ENCODE measurements at regions not wholly inside any gene's neighbourhood (a gene's known extent, or its start where the extent isn't known, plus 50 kb on each side); places are given as distances from the start of the nearest gene placed in this dataset.

- WGBS (ENCODE audit: insufficient coverage, insufficient read length) = no CpG with 5 or more reads among the region's 5 CpGs
- H3K27ac ChIP-seq (ENCODE audit: low read length) = no peak overlapping the region
- DNase-seq (ENCODE audit: low read depth, low spot score) = no peak
Measured at GRCh38 chr2:83594241-83595120, 864.6 kb downstream of the SUCLG1 start.

GRCh38 chr2:83587309-83587708 is 871.8 kb downstream of the SUCLG1 start:
- no peaks in the 10 kb centered on the region for H3K27me3 ChIP-seq (ENCODE audit: control insufficient read depth, insufficient read depth, low read length)
- H3K27ac ChIP-seq (ENCODE audit: low read length) = no peak overlapping the region
- no peak overlapping the region for H3K4me3 ChIP-seq (ENCODE audit: low read length)
- DNase-seq (ENCODE audit: low read depth, low spot score) = no peak
- no peaks in the 10 kb centered on the region for H3K9me3 ChIP-seq (ENCODE audit: control insufficient read depth, insufficient read depth, low read length)
- no peaks in the 10 kb centered on the region for H3K36me3 ChIP-seq (ENCODE audit: control insufficient read depth, insufficient read depth, low read length)
- 100% methylated on average over 1 of the region's 4 CpGs for WGBS (ENCODE audit: insufficient coverage, insufficient read length)
- no peaks in the 10 kb centered on the region for H3K4me1 ChIP-seq (ENCODE audit: control insufficient read depth, insufficient read depth, low read length)

More at GRCh38 chr2:83594241-83595120, 864.6 kb downstream of the SUCLG1 start:
- Histone ChIP-seq H3K27me3 (ENCODE audit: control insufficient read depth, insufficient read depth, low read length) (no peaks in the 10 kb centered on the region), H3K4me3 (ENCODE audit: low read length) (no peak overlapping the region), H3K9me3 (ENCODE audit: control insufficient read depth, insufficient read depth, low read length) (no peaks in the 10 kb centered on the region), H3K36me3 (ENCODE audit: control insufficient read depth, insufficient read depth, low read length) (no peaks in the 10 kb centered on the region), H3K4me1 (ENCODE audit: control insufficient read depth, insufficient read depth, low read length) (no peaks in the 10 kb centered on the region)

- no peaks in the 10 kb centered on the region for H3K36me3 ChIP-seq (ENCODE audit: control insufficient read depth, insufficient read depth, low read length)
- no peak for DNase-seq (ENCODE audit: low read depth, low spot score)
- no CpG with 5 or more reads among the region's 2 CpGs for WGBS (ENCODE audit: insufficient coverage, insufficient read length)
- H3K4me3 ChIP-seq (ENCODE audit: low read length) = no peak overlapping the region
- H3K4me1 ChIP-seq (ENCODE audit: control insufficient read depth, insufficient read depth, low read length) = no peaks in the 10 kb centered on the region
- H3K27ac ChIP-seq (ENCODE audit: low read length) = no peak overlapping the region
- H3K9me3 ChIP-seq (ENCODE audit: control insufficient read depth, insufficient read depth, low read length) = no peaks in the 10 kb centered on the region
- no peaks in the 10 kb centered on the region for H3K27me3 ChIP-seq (ENCODE audit: control insufficient read depth, insufficient read depth, low read length)
Measured at GRCh38 chr2:83585250-83585649, 873.8 kb downstream of the SUCLG1 start.

- no peak for DNase-seq (ENCODE audit: low read depth, low spot score)
- H3K27me3 ChIP-seq (ENCODE audit: control insufficient read depth, insufficient read depth, low read length) = no peaks in the 10 kb centered on the region
- no peaks in the 10 kb centered on the region for H3K4me1 ChIP-seq (ENCODE audit: control insufficient read depth, insufficient read depth, low read length)
- no peak overlapping the region for H3K27ac ChIP-seq (ENCODE audit: low read length)
- WGBS (ENCODE audit: insufficient coverage, insufficient read length) = no CpG with 5 or more reads among the region's 3 CpGs
- no peak overlapping the region for H3K4me3 ChIP-seq (ENCODE audit: low read length)
- H3K9me3 ChIP-seq (ENCODE audit: control insufficient read depth, insufficient read depth, low read length) = no peaks in the 10 kb centered on the region
- H3K36me3 ChIP-seq (ENCODE audit: control insufficient read depth, insufficient read depth, low read length) = no peaks in the 10 kb centered on the region
Measured at GRCh38 chr2:83584672-83585071, 874.4 kb downstream of the SUCLG1 start.

GRCh38 chr2:83582589-83582988 is 876.5 kb downstream of the SUCLG1 start:
- H3K36me3 ChIP-seq (ENCODE audit: control insufficient read depth, insufficient read depth, low read length) = no peaks in the 10 kb centered on the region
- DNase-seq (ENCODE audit: low read depth, low spot score) = no peak
- no peaks in the 10 kb centered on the region for H3K9me3 ChIP-seq (ENCODE audit: control insufficient read depth, insufficient read depth, low read length)
- no peaks in the 10 kb centered on the region for H3K27me3 ChIP-seq (ENCODE audit: control insufficient read depth, insufficient read depth, low read length)
- no peaks in the 10 kb centered on the region for H3K4me1 ChIP-seq (ENCODE audit: control insufficient read depth, insufficient read depth, low read length)
- WGBS (ENCODE audit: insufficient coverage, insufficient read length) = no CpG with 5 or more reads among the region's 4 CpGs
- no peak overlapping the region for H3K4me3 ChIP-seq (ENCODE audit: low read length)
- no peak overlapping the region for H3K27ac ChIP-seq (ENCODE audit: low read length)

- Histone ChIP-seq H3K9me3 (ENCODE audit: control insufficient read depth, insufficient read depth, low read length) (no peaks in the 10 kb centered on the region), H3K4me3 (ENCODE audit: low read length) (no peak overlapping the region), H3K36me3 (ENCODE audit: control insufficient read depth, insufficient read depth, low read length) (no peaks in the 10 kb centered on the region), H3K27me3 (ENCODE audit: control insufficient read depth, insufficient read depth, low read length) (no peaks in the 10 kb centered on the region), H3K27ac (ENCODE audit: low read length) (no peak overlapping the region), H3K4me1 (ENCODE audit: control insufficient read depth, insufficient read depth, low read length) (no peaks in the 10 kb centered on the region)
- WGBS (ENCODE audit: insufficient coverage, insufficient read length) = no CpG with 5 or more reads among the region's 1 CpG
- no peak for DNase-seq (ENCODE audit: low read depth, low spot score)
Measured at GRCh38 chr2:83579507-83579906, 879.6 kb downstream of the SUCLG1 start.

- Histone ChIP-seq H3K27ac (ENCODE audit: low read length) (no peak overlapping the region), H3K4me3 (ENCODE audit: low read length) (no peak overlapping the region), H3K36me3 (ENCODE audit: control insufficient read depth, insufficient read depth, low read length) (no peaks in the 10 kb centered on the region), H3K4me1 (ENCODE audit: control insufficient read depth, insufficient read depth, low read length) (no peaks in the 10 kb centered on the region), H3K9me3 (ENCODE audit: control insufficient read depth, insufficient read depth, low read length) (no peaks in the 10 kb centered on the region), H3K27me3 (ENCODE audit: control insufficient read depth, insufficient read depth, low read length) (no peaks in the 10 kb centered on the region)
- DNase-seq (ENCODE audit: low read depth, low spot score) = no peak
- no CpG with 5 or more reads among the region's 2 CpGs for WGBS (ENCODE audit: insufficient coverage, insufficient read length)
Measured at GRCh38 chr2:83578405-83578804, 880.7 kb downstream of the SUCLG1 start.

- H3K27ac ChIP-seq (ENCODE audit: low read length) = no peak overlapping the region
- DNase-seq (ENCODE audit: low read depth, low spot score) = no peak
- WGBS (ENCODE audit: insufficient coverage, insufficient read length) = no CpG with 5 or more reads among the region's 1 CpG
Measured at GRCh38 chr2:83574614-83575013, 884.5 kb downstream of the SUCLG1 start.

GRCh38 chr2:83573060-83573459 is 886.0 kb downstream of the SUCLG1 start:
- H3K27ac ChIP-seq (ENCODE audit: low read length) = no peak overlapping the region
- no peaks in the 10 kb centered on the region for H3K9me3 ChIP-seq (ENCODE audit: control insufficient read depth, insufficient read depth, low read length)
- no peak for DNase-seq (ENCODE audit: low read depth, low spot score)
- no CpG with 5 or more reads among the region's 5 CpGs for WGBS (ENCODE audit: insufficient coverage, insufficient read length)
- no peaks in the 10 kb centered on the region for H3K4me1 ChIP-seq (ENCODE audit: control insufficient read depth, insufficient read depth, low read length)
- no peaks in the 10 kb centered on the region for H3K36me3 ChIP-seq (ENCODE audit: control insufficient read depth, insufficient read depth, low read length)
- H3K4me3 ChIP-seq (ENCODE audit: low read length) = no peak overlapping the region
- H3K27me3 ChIP-seq (ENCODE audit: control insufficient read depth, insufficient read depth, low read length) = no peaks in the 10 kb centered on the region

More at GRCh38 chr2:83574614-83575013, 884.5 kb downstream of the SUCLG1 start:
- Histone ChIP-seq H3K4me3 (ENCODE audit: low read length) (no peak overlapping the region), H3K9me3 (ENCODE audit: control insufficient read depth, insufficient read depth, low read length) (no peaks in the 10 kb centered on the region), H3K4me1 (ENCODE audit: control insufficient read depth, insufficient read depth, low read length) (no peaks in the 10 kb centered on the region), H3K27me3 (ENCODE audit: control insufficient read depth, insufficient read depth, low read length) (no peaks in the 10 kb centered on the region), H3K36me3 (ENCODE audit: control insufficient read depth, insufficient read depth, low read length) (no peaks in the 10 kb centered on the region)

GRCh38 chr2:83572400-83572799 is 886.7 kb downstream of the SUCLG1 start:
- no peak for DNase-seq (ENCODE audit: low read depth, low spot score)
- H3K36me3 ChIP-seq (ENCODE audit: control insufficient read depth, insufficient read depth, low read length) = no peaks in the 10 kb centered on the region
- no peak overlapping the region for H3K27ac ChIP-seq (ENCODE audit: low read length)

GRCh38 chr2:83567551-83567950 is 891.5 kb downstream of the SUCLG1 start:
- WGBS (ENCODE audit: insufficient coverage, insufficient read length) = no CpG with 5 or more reads among the region's 3 CpGs
- no peaks in the 10 kb centered on the region for H3K27me3 ChIP-seq (ENCODE audit: control insufficient read depth, insufficient read depth, low read length)
- H3K27ac ChIP-seq (ENCODE audit: low read length) = no peak overlapping the region
- DNase-seq (ENCODE audit: low read depth, low spot score) = no peak
- no peak overlapping the region for H3K4me3 ChIP-seq (ENCODE audit: low read length)
- H3K36me3 ChIP-seq (ENCODE audit: control insufficient read depth, insufficient read depth, low read length) = no peaks in the 10 kb centered on the region
- H3K9me3 ChIP-seq (ENCODE audit: control insufficient read depth, insufficient read depth, low read length) = no peaks in the 10 kb centered on the region
- H3K4me1 ChIP-seq (ENCODE audit: control insufficient read depth, insufficient read depth, low read length) = no peaks in the 10 kb centered on the region

More at GRCh38 chr2:83572400-83572799, 886.7 kb downstream of the SUCLG1 start:
- no peaks in the 10 kb centered on the region for H3K4me1 ChIP-seq (ENCODE audit: control insufficient read depth, insufficient read depth, low read length)
- H3K27me3 ChIP-seq (ENCODE audit: control insufficient read depth, insufficient read depth, low read length) = no peaks in the 10 kb centered on the region
- no CpG with 5 or more reads among the region's 3 CpGs for WGBS (ENCODE audit: insufficient coverage, insufficient read length)
- H3K9me3 ChIP-seq (ENCODE audit: control insufficient read depth, insufficient read depth, low read length) = no peaks in the 10 kb centered on the region
- H3K4me3 ChIP-seq (ENCODE audit: low read length) = no peak overlapping the region

Measured in iPS DF 6.9 (cell line).